ENCODE measurements at regions not wholly inside any gene's neighbourhood (a gene's known extent, or its start where the extent isn't known, plus 50 kb on each side); places are given as distances from the start of the nearest gene placed in this dataset.

DNA sequence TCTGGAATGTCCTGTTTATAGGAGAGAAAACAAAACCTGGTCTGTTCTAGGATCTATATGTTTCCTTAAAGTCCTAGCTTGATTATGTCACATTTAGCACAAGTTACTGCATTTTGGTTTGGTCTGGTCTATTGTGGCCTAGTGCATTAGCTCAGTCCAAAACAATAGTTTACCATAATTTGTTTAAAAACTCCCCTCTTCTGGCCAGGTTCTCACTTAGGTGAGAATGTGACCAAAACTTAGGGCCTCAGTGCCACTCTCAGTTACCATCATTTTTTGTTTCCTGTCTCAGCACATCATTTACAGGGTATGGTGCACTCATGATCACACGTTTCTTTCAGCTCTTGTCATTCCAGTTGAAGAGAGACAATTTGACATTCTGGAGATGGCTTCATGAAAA is 378.5 kb downstream of the KLHL4 start:
- TF ChIP-seq EZH2 (IDR thresholded peaks at IDR 0.05; ENCODE audit: borderline replicate concordance, insufficient read depth, low read depth, low read length, poor library complexity, severe bottlenecking), result no peak
- TF ChIP-seq, protein P1, sequence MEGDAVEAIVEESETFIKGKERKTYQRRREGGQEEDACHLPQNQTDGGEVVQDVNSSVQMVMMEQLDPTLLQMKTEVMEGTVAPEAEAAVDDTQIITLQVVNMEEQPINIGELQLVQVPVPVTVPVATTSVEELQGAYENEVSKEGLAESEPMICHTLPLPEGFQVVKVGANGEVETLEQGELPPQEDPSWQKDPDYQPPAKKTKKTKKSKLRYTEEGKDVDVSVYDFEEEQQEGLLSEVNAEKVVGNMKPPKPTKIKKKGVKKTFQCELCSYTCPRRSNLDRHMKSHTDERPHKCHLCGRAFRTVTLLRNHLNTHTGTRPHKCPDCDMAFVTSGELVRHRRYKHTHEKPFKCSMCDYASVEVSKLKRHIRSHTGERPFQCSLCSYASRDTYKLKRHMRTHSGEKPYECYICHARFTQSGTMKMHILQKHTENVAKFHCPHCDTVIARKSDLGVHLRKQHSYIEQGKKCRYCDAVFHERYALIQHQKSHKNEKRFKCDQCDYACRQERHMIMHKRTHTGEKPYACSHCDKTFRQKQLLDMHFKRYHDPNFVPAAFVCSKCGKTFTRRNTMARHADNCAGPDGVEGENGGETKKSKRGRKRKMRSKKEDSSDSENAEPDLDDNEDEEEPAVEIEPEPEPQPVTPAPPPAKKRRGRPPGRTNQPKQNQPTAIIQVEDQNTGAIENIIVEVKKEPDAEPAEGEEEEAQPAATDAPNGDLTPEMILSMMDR (IDR thresholded peaks at IDR 0.05), result no peak
